Retinal pigment epithelial cell (primary cell): ENCODE measurements at regions not wholly inside any gene's neighbourhood (a gene's known extent, or its start where the extent isn't known, plus 50 kb on each side); places are given as distances from the start of the nearest gene placed in this dataset.

Experiments
- DNase-seq: peaks from one replicate; pipeline ENCODE4 v3.0.0-alpha.2; 2010; ENCODE audit warnings: low read depth
- H3K4me3 ChIP-seq: 2 replicates; pipeline ENCODE4 v1.5.1; 2011; ENCODE audit warnings: mild to moderate bottlenecking, low read length, control low read depth, moderate library complexity
- CTCF ChIP-seq: conservative IDR thresholded peaks from 2 replicates; pipeline ENCODE4 v1.5.1; 2011; ENCODE audit warnings: low read depth, low read length, control low read depth, inconsistent platforms

- TF ChIP-seq CTCF, result no peak
- no peak overlapping the region for H3K4me3 ChIP-seq
- no peak for DNase-seq
Measured at GRCh38 chr7:11895337-11895736, 63.3 kb upstream of the THSD7A start.

GRCh38 chr7:11896663-11897062 is 64.7 kb upstream of the THSD7A start:
- no peak for TF ChIP-seq CTCF
- no peak for DNase-seq

GRCh38 chr7:11899247-11899646 is 67.2 kb upstream of the THSD7A start:
- TF ChIP-seq CTCF, result no peak
- no peak for DNase-seq

More at GRCh38 chr7:11896663-11897062, 64.7 kb upstream of the THSD7A start:
- H3K4me3 ChIP-seq, result no peak overlapping the region

GRCh38 chr7:11910253-11910652 is 78.3 kb upstream of the THSD7A start:
- no peak for TF ChIP-seq CTCF
- no peak overlapping the region for H3K4me3 ChIP-seq
- no peak for DNase-seq

More at GRCh38 chr7:11899247-11899646, 67.2 kb upstream of the THSD7A start:
- no peak overlapping the region for H3K4me3 ChIP-seq

GRCh38 chr7:11911900-11912299 is 79.9 kb upstream of the THSD7A start:
- no peak overlapping the region for H3K4me3 ChIP-seq
- no peak for DNase-seq
- TF ChIP-seq CTCF, result no peak

- no peak for DNase-seq
- no peak overlapping the region for H3K4me3 ChIP-seq
Measured at GRCh38 chr7:11914645-11915044, 82.6 kb upstream of the THSD7A start.

More at GRCh38 chr7:11914645-11915044, 82.6 kb upstream of the THSD7A start:
- no peak for TF ChIP-seq CTCF
